Stimulated activated CD4-positive, alpha-beta T cell treated with anti-CD3 and anti-CD28 coated beads, Interleukin-15, amount 100 ng/mL, for 24 hours (primary cell): ENCODE measurements at regions not wholly inside any gene's neighbourhood (a gene's known extent, or its start where the extent isn't known, plus 50 kb on each side); places are given as distances from the start of the nearest gene placed in this dataset.
"Not testable (repeated sequence)": the region's sequence is repeated elsewhere in the genome, so short reads cannot be mapped to it uniquely, and the experiment has no call there.

ENCODE experiments used
- DNase-seq: peaks from one replicate; pipeline ENCODE4 v3.0.0-alpha.2; 2020

- no peak for DNase-seq
Observed at GRCh38 chr5:105207066-105207465, 1644.5 kb upstream of the NUDT12 start.

DNA sequence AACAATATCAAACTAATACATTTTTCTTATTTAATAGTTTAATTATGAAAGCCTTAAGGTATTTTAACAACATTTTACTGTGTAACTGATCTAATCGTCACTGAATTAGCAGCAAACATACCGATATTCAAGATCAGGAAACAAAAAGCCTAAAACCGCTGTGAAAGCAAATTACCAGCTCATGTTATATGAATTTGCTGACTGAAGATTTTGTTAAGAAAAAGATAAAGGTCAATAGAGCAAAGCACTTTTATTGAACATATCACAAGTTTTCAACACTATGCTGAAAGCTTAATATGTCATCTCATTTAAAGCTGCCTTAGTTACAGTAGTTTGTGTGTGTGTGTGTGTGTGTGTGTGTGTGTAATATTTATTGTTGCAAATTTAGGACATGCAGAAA lies 1634.9 kb upstream of the NUDT12 start:
- no peak for DNase-seq

GRCh38 chr5:105195765-105196164 lies 1633.2 kb upstream of the NUDT12 start:
- no peak for DNase-seq

GRCh38 chr5:105172918-105173317 lies 1610.3 kb upstream of the NUDT12 start:
- DNase-seq = no peak

DNA sequence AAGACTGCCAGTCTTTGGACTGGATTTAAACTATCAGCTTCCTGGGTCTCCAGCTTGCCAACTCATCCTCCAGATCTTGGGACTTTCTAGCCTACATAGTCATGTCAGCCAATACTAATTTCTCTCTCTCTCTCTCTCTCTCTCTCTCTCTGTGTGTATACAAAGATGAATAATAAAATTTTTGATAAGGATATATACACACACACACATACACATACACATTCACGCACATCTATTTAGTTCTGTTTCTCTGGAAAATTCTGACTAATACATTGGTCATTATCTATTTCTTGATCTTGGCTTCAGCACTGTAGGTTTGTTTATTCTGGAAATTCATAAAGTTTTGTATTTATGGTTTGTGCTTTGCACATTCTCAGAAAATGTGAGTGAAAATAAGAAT lies 1606.2 kb upstream of the NUDT12 start:
- no peak for DNase-seq

DNA sequence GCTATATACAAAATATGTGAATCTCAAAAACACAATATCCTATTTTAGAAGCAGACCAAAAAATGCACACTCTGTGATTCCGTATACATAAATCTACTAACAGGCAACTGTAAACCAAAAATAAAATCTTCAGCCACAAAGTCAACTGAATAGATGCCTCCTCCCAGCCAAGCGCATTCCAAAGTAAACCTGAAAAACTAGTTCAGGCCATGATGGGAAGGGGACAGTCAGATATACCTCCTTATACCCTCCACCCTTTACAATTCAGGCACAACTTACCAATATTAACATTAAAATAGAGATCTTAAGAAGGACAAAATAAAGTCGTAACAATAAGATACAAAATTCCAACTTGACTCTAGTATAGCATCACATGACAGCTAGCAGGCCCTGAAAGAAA lies 1604.5 kb upstream of the NUDT12 start:
- DNase-seq = no peak

DNA sequence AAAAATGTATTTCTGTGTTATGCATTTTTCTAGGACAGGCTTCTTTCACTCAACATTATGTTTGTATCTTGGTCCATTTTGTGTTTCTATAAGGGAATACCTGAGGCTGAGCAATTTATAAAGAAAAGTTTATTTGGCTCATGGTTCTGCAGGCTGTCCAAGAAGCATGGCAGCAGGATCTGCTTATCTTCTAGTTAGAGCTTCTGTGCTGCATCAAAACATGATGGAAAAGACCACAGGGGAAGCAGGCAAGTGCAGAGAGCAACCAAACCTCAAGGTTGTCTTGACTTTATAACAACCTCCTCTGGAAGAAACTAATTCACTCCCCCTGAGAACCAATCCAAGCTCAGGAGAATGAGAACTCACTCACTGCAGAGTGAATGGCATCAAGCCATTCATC lies 1601.0 kb upstream of the NUDT12 start:
- DNase-seq = no peak

DNA sequence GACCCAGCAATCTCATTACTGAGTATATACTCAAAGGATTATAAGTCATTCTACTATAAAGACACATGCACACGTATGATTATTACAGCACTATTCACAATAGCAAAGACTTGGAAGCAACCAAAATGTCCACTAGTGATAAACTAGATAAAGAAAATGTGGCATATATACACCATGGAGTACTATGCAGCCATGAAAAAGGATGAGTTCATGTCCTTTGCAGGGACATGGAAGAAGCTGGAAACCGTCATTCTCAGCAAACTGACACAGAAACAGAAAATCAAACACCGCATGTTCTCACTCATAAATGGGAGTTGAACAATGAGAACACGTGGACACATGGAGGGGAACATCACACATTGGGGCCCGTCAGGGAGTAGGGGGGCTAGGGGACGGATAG lies 1600.0 kb upstream of the NUDT12 start:
- not testable (repeated sequence) for DNase-seq

DNA sequence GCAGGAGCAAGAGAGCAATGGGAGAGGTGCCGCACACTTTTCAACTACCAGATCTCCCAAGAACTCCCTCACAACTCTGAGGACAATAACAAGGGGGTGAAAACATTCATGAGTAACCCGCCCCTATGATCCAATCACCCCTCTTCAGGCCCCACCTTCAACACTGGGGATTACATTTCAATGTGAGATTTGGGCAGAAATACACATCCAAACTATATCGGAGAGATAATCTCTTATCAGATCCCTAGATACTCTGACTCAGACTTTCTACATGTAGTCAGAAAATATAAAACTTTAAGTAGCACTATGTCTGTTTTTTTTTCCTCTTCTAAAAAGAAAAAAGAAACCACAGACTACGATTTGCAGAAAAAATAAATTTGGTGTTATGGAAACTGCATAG lies 1595.9 kb upstream of the NUDT12 start:
- no peak for DNase-seq

- no peak for DNase-seq
Observed at GRCh38 chr5:105150323-105150722, 1587.7 kb upstream of the NUDT12 start.

- DNase-seq = no peak
Observed at GRCh38 chr5:105146867-105147266, 1584.3 kb upstream of the NUDT12 start.

- DNase-seq = no peak
Observed at GRCh38 chr5:105145152-105145551, 1582.6 kb upstream of the NUDT12 start.

DNA sequence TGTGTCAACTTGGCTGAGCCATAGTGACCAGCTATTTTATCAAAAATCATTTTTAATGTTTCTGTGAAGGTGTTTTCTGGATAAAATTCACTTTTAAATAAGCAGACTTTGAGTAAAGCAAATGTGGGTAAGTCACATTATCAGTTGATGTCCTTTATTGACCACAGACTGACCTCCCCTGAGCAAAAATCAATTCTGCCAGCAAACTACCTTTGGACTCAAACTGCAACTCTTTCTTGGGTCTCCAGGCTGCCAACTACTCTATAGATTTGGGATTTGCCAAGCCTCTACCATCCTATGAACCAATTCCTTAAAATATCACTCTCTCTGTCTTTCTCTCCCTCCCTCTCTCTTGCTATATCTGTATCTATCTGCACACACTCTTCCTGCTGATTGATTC lies 1571.7 kb upstream of the NUDT12 start:
- DNase-seq = no peak

DNA sequence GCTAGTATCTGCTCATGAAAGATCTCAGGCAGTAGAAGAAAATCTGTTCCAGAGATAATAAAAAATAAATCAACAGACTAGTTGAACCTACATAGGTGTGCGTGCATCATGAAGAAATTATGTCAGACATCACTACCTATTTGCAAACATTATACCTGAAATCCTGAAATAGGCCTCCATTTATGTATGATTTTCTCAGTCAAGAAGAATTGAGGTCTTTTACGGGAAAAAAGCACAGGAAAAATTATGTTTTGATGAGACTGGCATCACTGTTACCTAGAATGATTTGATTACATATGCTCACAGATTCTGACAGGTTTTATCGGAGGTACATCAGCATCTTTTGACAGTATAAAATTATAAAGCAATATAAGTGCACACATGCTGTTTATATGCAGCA lies 1570.5 kb upstream of the NUDT12 start:
- no peak for DNase-seq

GRCh38 chr5:105132581-105132980 lies 1570.0 kb upstream of the NUDT12 start:
- DNase-seq = no peak

GRCh38 chr5:105131045-105131444 lies 1568.5 kb upstream of the NUDT12 start:
- DNase-seq = no peak

DNA sequence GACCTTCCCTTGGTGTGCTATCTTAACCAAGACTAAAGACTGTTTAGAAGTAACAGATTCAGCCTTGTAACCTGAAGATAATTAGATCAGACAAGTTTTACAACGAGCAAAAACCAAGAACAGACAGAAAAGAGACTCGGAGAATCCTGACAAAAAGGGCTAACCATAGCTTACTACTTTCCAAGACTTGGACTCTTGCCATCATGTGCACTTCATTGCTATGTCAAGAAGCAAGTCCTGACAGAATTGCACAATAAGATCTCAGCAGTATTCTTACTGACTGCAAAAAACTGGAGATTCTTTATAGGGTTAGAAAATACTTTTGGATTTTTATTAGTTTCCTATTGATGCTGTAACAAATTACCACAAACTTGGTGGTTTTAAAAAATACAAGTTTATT lies 1539.0 kb upstream of the NUDT12 start:
- DNase-seq = no peak

DNA sequence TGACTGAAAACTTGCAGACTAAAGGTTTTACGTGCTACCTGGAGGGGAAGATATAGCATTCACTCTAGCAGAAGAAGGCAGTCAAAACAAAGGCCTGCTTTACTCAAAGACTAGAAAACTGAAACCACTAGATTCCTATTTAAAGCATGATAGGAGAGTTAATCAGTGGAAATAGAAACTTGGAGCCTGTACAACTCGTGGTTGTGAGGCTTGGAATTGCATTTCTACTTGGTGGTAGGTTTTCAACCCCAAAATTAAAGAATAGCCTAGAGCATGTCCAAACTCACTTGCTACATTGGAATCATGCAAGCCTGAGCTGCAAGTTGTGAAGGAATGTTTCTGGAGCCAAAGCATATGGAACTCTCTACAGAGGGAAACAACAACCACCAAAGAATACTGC lies 1526.4 kb upstream of the NUDT12 start:
- DNase-seq = no peak

DNA sequence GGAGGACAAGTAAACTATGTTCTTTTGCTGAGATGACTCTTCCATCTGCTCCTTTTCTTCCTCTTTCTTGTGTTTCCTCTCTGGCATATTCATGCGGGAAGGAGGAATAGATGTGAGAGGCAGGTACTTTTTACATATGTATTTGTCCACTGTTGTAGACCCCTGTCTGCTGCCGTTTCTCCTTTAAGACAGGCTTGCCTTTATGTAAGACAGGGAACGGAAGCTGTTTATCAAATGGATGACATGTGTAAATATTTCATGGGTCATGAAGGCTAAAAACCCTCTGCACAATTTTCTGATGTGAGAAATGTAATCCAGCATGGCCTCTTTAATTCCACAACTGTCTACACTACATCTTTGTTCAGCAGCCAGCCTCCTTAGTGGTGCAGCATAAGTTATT lies 1525.5 kb upstream of the NUDT12 start:
- DNase-seq = no peak

GRCh38 chr5:105057893-105058292 lies 1495.3 kb upstream of the NUDT12 start:
- no peak for DNase-seq

GRCh38 chr5:105057001-105057436 lies 1494.4 kb upstream of the NUDT12 start:
- DNase-seq = no peak

GRCh38 chr5:105054406-105054805 lies 1491.8 kb upstream of the NUDT12 start:
- DNase-seq = no peak

DNA sequence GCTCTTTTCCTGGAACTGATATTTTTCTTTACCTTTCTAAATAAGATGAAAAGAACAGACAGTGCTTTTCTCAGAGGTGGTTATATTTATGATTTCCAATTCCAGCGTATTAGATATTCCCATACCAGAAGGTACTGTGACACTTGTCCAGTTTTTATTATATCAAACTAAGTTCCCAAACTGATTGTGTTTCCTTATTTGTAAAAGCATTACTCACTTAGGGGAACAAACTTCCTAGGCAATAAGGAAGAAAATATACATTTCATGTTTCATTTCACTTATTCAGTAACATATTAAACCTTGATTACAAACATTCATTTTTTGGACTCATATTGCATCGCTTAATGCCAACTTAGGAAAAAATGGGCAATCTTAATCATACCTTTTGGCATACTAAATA lies 1480.0 kb upstream of the NUDT12 start:
- no peak for DNase-seq

DNA sequence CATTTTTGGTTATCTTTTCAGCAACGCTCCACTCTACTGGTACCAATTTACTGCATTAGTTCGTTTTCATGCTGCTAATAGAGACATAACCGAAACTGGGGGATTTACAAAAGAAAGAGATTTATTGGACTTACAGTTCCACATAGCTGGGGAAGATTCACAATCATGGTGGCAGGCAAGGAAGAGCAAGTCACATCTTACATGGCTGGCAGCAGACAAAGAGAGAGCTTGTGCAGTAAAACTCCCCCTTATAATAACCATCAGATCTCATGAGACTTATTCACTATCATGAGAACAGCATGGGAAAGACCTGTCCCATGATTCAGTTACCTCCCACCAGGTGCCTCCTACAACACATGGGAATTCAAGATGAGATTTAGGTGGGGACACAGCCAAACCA lies 1474.2 kb upstream of the NUDT12 start:
- not testable (repeated sequence) for DNase-seq

DNA sequence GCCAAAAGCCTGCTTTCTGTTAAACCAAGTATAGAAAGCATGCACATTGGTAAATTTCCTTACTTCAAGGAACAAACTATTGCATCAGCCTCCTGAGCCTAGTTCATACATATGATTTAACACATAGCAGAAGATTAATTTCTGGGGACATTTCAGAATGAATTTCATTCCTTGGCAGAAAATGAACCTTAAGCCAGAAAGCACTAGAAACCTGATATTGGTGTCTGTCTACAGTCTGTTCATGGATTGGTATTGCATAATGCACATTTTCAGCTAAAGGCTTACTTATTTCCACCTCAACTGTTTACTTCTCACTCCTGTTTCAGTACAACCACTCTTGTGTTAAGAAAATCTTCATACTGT lies 1471.8 kb upstream of the NUDT12 start:
- no peak for DNase-seq
